ENCODE measurements at regions not wholly inside any gene's neighbourhood (a gene's known extent, or its start where the extent isn't known, plus 50 kb on each side); places are given as distances from the start of the nearest gene placed in this dataset.

GRCh38 chr4:56247646-56248045, 139.6 kb downstream of the AASDH start:
- TF ChIP-seq, protein P1, sequence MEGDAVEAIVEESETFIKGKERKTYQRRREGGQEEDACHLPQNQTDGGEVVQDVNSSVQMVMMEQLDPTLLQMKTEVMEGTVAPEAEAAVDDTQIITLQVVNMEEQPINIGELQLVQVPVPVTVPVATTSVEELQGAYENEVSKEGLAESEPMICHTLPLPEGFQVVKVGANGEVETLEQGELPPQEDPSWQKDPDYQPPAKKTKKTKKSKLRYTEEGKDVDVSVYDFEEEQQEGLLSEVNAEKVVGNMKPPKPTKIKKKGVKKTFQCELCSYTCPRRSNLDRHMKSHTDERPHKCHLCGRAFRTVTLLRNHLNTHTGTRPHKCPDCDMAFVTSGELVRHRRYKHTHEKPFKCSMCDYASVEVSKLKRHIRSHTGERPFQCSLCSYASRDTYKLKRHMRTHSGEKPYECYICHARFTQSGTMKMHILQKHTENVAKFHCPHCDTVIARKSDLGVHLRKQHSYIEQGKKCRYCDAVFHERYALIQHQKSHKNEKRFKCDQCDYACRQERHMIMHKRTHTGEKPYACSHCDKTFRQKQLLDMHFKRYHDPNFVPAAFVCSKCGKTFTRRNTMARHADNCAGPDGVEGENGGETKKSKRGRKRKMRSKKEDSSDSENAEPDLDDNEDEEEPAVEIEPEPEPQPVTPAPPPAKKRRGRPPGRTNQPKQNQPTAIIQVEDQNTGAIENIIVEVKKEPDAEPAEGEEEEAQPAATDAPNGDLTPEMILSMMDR (IDR thresholded peaks at IDR 0.05; ENCODE audit: low read depth, low read length, missing control alignments) = no peak
- DNase-seq = no peak
- Histone ChIP-seq H3K36me3 (replicated peaks) (no peaks in the 10 kb centered on the region), H3K4me3 (ENCODE audit: low read depth, low read length) (no peak overlapping the region), H3K27me3 (replicated peaks) (no peaks in the 10 kb centered on the region), H3K27ac (no peak overlapping the region)
- in situ Hi-C loops (cut with HindIII; ENCODE audit: low pct_ligation_motif_present, low sequenced_read_pairs) = no loop called here

- no peaks in the 10 kb centered on the region for H3K27me3 ChIP-seq (replicated peaks)
- TF ChIP-seq, protein P1 (IDR thresholded peaks at IDR 0.05; ENCODE audit: low read depth, low read length, missing control alignments) = no peak
- no peak for DNase-seq
- no peak overlapping the region for H3K4me3 ChIP-seq (ENCODE audit: low read depth, low read length)
- H3K36me3 ChIP-seq (replicated peaks) = no peaks in the 10 kb centered on the region
- in situ Hi-C loops (cut with HindIII; ENCODE audit: low pct_ligation_motif_present, low sequenced_read_pairs) = no loop called here
- no peak overlapping the region for H3K27ac ChIP-seq
These were observed 141.1 kb downstream of the AASDH start for GRCh38 chr4:56246233-56246610.

GRCh38 chr4:56245547-56246232, 141.6 kb downstream of the AASDH start:
- Histone ChIP-seq H3K4me3 (ENCODE audit: low read depth, low read length) (no peak overlapping the region), H3K27ac (no peak overlapping the region), H3K27me3 (replicated peaks) (no peaks in the 10 kb centered on the region), H3K36me3 (replicated peaks) (no peaks in the 10 kb centered on the region)
- TF ChIP-seq, protein P1 (IDR thresholded peaks at IDR 0.05; ENCODE audit: low read depth, low read length, missing control alignments) = no peak
- no peak for DNase-seq
- in situ Hi-C loops (cut with HindIII; ENCODE audit: low pct_ligation_motif_present, low sequenced_read_pairs) = no loop called here

DNA sequence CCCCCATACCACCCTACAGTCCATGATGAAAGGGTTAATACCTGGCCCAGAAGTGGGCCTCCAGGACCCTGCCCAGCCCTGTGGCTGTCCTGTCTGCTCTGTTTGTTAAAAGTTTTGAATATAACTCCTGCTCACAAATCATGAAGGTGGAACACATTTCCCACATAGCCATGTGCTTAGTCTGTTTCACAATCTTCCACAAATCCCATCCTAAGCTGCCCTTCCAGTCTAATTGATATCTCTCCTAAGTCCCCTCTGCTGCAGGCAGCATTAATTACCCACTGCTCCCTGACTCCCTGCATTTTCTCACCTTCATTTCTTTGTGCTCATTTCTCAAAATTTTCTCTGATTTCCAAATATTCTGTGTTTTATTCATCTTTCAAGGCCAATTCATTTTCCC, 142.6 kb downstream of the AASDH start:
- in situ Hi-C loops (cut with HindIII; ENCODE audit: low pct_ligation_motif_present, low sequenced_read_pairs) = no loop called here
- Histone ChIP-seq H3K27me3 (replicated peaks) (no peaks in the 10 kb centered on the region), H3K4me3 (ENCODE audit: low read depth, low read length) (no peak overlapping the region), H3K36me3 (replicated peaks) (no peaks in the 10 kb centered on the region), H3K27ac (no peak overlapping the region)
- no peak for DNase-seq
- TF ChIP-seq, protein P1 (IDR thresholded peaks at IDR 0.05; ENCODE audit: low read depth, low read length, missing control alignments) = no peak

DNA sequence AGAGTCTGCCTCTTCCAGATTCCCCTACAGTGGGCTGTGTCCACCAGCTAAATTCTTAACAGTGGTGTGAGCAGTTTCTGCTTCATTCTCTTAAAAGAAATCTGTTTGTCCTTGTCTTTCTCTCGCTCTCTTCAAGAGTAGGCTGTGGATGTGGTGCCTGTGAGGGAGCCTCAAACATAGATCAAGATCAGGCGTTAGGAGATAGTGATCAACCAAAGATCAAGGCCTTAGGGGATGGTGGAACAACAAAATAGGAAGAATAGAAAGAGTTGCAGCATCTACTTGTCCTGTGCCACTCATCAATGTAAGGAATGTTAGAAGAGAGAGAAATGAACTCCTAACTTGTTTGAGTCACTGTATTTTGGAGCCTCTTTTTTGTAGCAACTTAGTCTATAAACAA, 144.2 kb downstream of the AASDH start:
- Histone ChIP-seq H3K36me3 (replicated peaks) (no peaks in the 10 kb centered on the region), H3K27ac (no peak overlapping the region), H3K4me3 (ENCODE audit: low read depth, low read length) (no peak overlapping the region), H3K27me3 (replicated peaks) (no peaks in the 10 kb centered on the region)
- in situ Hi-C loops (cut with HindIII; ENCODE audit: low pct_ligation_motif_present, low sequenced_read_pairs) = no loop called here
- DNase-seq = no peak
- TF ChIP-seq, protein P1 (IDR thresholded peaks at IDR 0.05; ENCODE audit: low read depth, low read length, missing control alignments) = no peak

DNA sequence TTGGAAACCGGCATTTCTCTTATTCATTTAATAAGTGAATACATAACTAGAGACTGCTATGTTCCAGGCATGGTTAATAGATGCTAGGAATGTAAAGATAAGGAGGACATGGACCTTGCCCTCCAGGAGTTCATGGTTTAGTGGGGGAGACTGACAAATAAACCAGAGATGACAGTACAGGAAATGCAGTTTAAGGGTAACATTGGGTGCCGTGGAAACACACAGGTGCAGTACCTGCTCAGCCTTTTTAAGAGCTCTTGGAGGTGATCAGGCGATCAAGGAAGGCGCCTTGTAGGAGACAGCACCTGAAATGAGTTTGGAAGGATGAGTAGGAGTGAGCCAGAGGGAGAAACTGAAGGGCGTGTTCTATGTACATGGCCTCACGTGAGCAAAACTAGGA, 145.8 kb downstream of the AASDH start:
- in situ Hi-C loops (cut with HindIII; ENCODE audit: low pct_ligation_motif_present, low sequenced_read_pairs) = no loop called here

More for the DNA sequence above, 145.8 kb downstream of the AASDH start:
- no peak for DNase-seq
- no peak overlapping the region for H3K27ac ChIP-seq
- H3K36me3 ChIP-seq (replicated peaks) = no peaks in the 10 kb centered on the region
- H3K4me3 ChIP-seq (ENCODE audit: low read depth, low read length) = no peak overlapping the region
- H3K27me3 ChIP-seq (replicated peaks) = no peaks in the 10 kb centered on the region
- TF ChIP-seq, protein P1 (IDR thresholded peaks at IDR 0.05; ENCODE audit: low read depth, low read length, missing control alignments) = no peak

All from brain microvascular endothelial cell (primary cell).